ENCODE measurements at regions not wholly inside any gene's neighbourhood (a gene's known extent, or its start where the extent isn't known, plus 50 kb on each side); places are given as distances from the start of the nearest gene placed in this dataset.

DNA sequence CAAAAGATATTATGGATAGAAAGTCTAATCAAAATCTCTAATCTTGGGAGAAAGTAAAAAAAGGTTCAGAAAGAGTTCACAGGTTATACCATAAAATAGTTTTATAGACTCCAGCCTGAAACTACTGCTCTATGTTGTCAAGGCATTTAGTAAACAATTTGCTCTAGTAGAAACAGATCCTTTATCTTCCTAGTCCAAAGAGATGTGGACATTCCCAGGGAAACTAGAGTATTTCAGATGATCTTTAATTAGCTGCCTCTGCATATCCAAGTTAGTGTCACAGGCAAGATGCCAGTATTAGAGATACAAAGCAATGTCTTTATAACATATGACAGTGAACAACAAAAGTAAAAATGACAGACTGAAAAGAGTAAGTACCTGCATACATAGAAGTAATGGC is 708.6 kb downstream of the CCDC85A start:
- Histone ChIP-seq H3K27me3 (ENCODE audit: control insufficient read depth, insufficient read depth, low read length) (no peaks in the 10 kb centered on the region), H3K4me3 (ENCODE audit: low read length in 3 of 3) (no peak overlapping the region), H3K9ac (ENCODE audit: low read length in 3 of 3) (no peak overlapping the region), H3K36me3 (ENCODE audit: control insufficient read depth in 2 of 3, insufficient read depth in 3 of 3, low read length in 3 of 3) (no peaks in the 10 kb centered on the region), H3K27ac (ENCODE audit: low read depth in 2 of 2, low read length in 2 of 2) (no peak overlapping the region), H3K4me1 (ENCODE audit: control insufficient read depth in 2 of 3, insufficient read depth in 2 of 3, low read depth in 1 of 3, low read length in 3 of 3) (no peaks in the 10 kb centered on the region), H3K9me3 (ENCODE audit: control insufficient read depth in 2 of 3, insufficient read depth in 1 of 3, low read length in 3 of 3) (no peaks in the 10 kb centered on the region)
- DNase-seq, result no peak
- no peak for FAIRE-seq
- intact Hi-C loops (cut with DNase I), result no loop called here
- TF ChIP-seq, protein P1, sequence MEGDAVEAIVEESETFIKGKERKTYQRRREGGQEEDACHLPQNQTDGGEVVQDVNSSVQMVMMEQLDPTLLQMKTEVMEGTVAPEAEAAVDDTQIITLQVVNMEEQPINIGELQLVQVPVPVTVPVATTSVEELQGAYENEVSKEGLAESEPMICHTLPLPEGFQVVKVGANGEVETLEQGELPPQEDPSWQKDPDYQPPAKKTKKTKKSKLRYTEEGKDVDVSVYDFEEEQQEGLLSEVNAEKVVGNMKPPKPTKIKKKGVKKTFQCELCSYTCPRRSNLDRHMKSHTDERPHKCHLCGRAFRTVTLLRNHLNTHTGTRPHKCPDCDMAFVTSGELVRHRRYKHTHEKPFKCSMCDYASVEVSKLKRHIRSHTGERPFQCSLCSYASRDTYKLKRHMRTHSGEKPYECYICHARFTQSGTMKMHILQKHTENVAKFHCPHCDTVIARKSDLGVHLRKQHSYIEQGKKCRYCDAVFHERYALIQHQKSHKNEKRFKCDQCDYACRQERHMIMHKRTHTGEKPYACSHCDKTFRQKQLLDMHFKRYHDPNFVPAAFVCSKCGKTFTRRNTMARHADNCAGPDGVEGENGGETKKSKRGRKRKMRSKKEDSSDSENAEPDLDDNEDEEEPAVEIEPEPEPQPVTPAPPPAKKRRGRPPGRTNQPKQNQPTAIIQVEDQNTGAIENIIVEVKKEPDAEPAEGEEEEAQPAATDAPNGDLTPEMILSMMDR (IDR thresholded peaks at IDR 0.05; ENCODE audit: borderline replicate concordance, extremely low read depth, insufficient read depth), result no peak

DNA sequence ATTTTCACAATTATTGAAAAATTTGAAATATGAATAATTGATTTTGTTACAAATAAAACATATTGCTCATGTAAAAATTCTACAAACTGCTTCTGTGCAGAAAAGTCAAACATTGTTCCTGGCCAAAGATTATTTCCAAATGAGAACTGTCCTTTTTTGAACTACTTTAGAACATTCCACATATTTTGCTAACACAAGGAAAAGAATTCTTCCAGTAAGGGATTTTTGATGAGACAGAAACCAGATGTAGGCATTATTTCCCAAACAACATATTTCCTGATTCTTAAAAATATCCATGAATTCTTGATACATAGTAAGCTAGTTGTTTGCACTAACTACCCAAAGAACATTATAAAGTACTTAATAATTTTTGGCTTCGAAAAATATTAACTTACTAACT is 715.2 kb downstream of the CCDC85A start:
- H3K27ac ChIP-seq (ENCODE audit: low read depth in 2 of 2, low read length in 2 of 2), result no peak overlapping the region
- no peaks in the 10 kb centered on the region for H3K27me3 ChIP-seq (ENCODE audit: control insufficient read depth, insufficient read depth, low read length)
- intact Hi-C loops (cut with DNase I), result no loop called here
- H3K4me1 ChIP-seq (ENCODE audit: control insufficient read depth in 2 of 3, insufficient read depth in 2 of 3, low read depth in 1 of 3, low read length in 3 of 3), result no peaks in the 10 kb centered on the region
- no peak overlapping the region for H3K4me3 ChIP-seq (ENCODE audit: low read length in 3 of 3)
- peaks cover 0 to 1% (median 0%) of the 10 kb centered on the region in 3 donors for H3K9me3 ChIP-seq (ENCODE audit: control insufficient read depth in 2 of 3, insufficient read depth in 1 of 3, low read length in 3 of 3)
- no peaks in the 10 kb centered on the region for H3K36me3 ChIP-seq (ENCODE audit: control insufficient read depth in 2 of 3, insufficient read depth in 3 of 3, low read length in 3 of 3)
- H3K9ac ChIP-seq (ENCODE audit: low read length in 3 of 3), result no peak overlapping the region
- no peak for FAIRE-seq
- TF ChIP-seq, protein P1 (IDR thresholded peaks at IDR 0.05; ENCODE audit: borderline replicate concordance, extremely low read depth, insufficient read depth), result no peak
- DNase-seq, result no peak

DNA sequence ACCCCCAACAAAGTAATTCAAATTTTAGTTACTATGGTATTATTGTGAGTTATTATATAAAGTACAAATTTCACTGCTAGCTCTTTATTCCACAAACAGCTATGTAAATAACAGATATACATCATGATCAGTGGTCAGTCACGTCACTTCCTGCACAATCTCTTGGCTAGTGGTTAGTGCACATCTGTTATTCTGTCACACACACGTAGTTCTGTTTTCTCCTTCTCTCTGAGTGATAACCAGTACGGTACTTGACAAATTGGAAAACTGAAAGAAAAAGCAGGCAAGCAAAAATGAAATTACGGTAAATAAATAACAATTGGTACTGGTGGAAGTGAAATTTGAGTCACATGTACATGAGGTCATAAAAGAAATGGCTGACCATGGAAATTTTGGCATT is 728.7 kb downstream of the CCDC85A start:
- Histone ChIP-seq H3K4me1 (ENCODE audit: control insufficient read depth in 2 of 3, insufficient read depth in 2 of 3, low read depth in 1 of 3, low read length in 3 of 3) (no peaks in the 10 kb centered on the region), H3K27me3 (ENCODE audit: control insufficient read depth, insufficient read depth, low read length) (no peaks in the 10 kb centered on the region), H3K4me3 (ENCODE audit: low read length in 3 of 3) (no peak overlapping the region), H3K9ac (ENCODE audit: low read length in 3 of 3) (no peak overlapping the region), H3K36me3 (ENCODE audit: control insufficient read depth in 2 of 3, insufficient read depth in 3 of 3, low read length in 3 of 3) (no peaks in the 10 kb centered on the region), H3K27ac (ENCODE audit: low read depth in 2 of 2, low read length in 2 of 2) (no peak overlapping the region), H3K9me3 (ENCODE audit: control insufficient read depth in 2 of 3, insufficient read depth in 1 of 3, low read length in 3 of 3) (peaks cover 0 to 4% (median 0%) of the 10 kb centered on the region in 3 donors)
- DNase-seq (no peak), FAIRE-seq (no peak)
- TF ChIP-seq, protein P1 (IDR thresholded peaks at IDR 0.05; ENCODE audit: borderline replicate concordance, extremely low read depth, insufficient read depth), result no peak
- intact Hi-C loops (cut with DNase I), result no loop called here

DNA sequence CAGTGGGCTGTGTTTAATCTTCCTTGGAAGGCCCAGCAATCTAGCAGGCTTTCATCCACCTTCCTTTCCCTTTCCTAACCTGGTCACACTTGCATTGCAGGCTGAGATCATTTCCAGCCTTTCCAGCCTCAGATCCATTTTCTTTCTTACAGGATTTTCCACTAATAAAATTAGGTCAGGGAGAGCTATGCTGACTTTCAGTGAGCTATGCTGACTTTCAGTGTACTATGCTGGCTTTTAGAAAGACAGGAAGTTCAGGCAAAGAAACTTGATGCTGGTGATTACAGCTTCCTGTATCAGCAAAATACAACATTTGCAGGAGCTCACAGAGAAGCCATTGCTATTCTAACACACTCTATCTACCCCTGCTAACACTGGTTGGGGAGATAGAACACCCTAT is 735.0 kb downstream of the CCDC85A start:
- Histone ChIP-seq H3K9ac (ENCODE audit: low read length in 3 of 3) (no peak overlapping the region), H3K4me3 (ENCODE audit: low read length in 3 of 3) (no peak overlapping the region), H3K9me3 (ENCODE audit: control insufficient read depth in 2 of 3, insufficient read depth in 1 of 3, low read length in 3 of 3) (no peaks in the 10 kb centered on the region), H3K4me1 (ENCODE audit: control insufficient read depth in 2 of 3, insufficient read depth in 2 of 3, low read depth in 1 of 3, low read length in 3 of 3) (no peaks in the 10 kb centered on the region), H3K27me3 (ENCODE audit: control insufficient read depth, insufficient read depth, low read length) (no peaks in the 10 kb centered on the region), H3K27ac (ENCODE audit: low read depth in 2 of 2, low read length in 2 of 2) (no peak overlapping the region), H3K36me3 (ENCODE audit: control insufficient read depth in 2 of 3, insufficient read depth in 3 of 3, low read length in 3 of 3) (no peaks in the 10 kb centered on the region)
- TF ChIP-seq, protein P1 (IDR thresholded peaks at IDR 0.05; ENCODE audit: borderline replicate concordance, extremely low read depth, insufficient read depth), result no peak
- intact Hi-C loops (cut with DNase I), result no loop called here
- no peak for FAIRE-seq
- DNase-seq, result no peak

All from kidney (tissue), 13 donors.